ENCODE measurements at regions not wholly inside any gene's neighbourhood (a gene's known extent, or its start where the extent isn't known, plus 50 kb on each side); places are given as distances from the start of the nearest gene placed in this dataset.

GRCh38 chr3:22471557-22471956 lies 720.5 kb upstream of the ZNF385D start:
- no peaks in the 10 kb centered on the region for H3K36me3 ChIP-seq (ENCODE audit: insufficient read depth)
- 88% methylated on average over 4 of the region's 4 CpGs for WGBS

GRCh38 chr3:22474706-22475445 lies 723.9 kb upstream of the ZNF385D start:
- Histone ChIP-seq H3K4me1 (ENCODE audit: insufficient read depth) (no peaks in the 10 kb centered on the region), H3K27ac (ENCODE audit: low read depth) (no peak overlapping the region), H3K4me3 (ENCODE audit: low read depth, low read length) (no peak overlapping the region), H3K36me3 (ENCODE audit: insufficient read depth) (no peaks in the 10 kb centered on the region)
- 93% methylated on average over 8 of the region's 8 CpGs for WGBS
- DNase-seq (ENCODE audit: extremely low spot score) = no peak

More at GRCh38 chr3:22471557-22471956, 720.5 kb upstream of the ZNF385D start:
- Histone ChIP-seq H3K4me1 (ENCODE audit: insufficient read depth) (no peaks in the 10 kb centered on the region), H3K27ac (ENCODE audit: low read depth) (no peak overlapping the region), H3K4me3 (ENCODE audit: low read depth, low read length) (no peak overlapping the region)
- DNase-seq (ENCODE audit: extremely low spot score) = no peak

GRCh38 chr3:22475665-22476240 lies 724.7 kb upstream of the ZNF385D start:
- no peak for DNase-seq (ENCODE audit: extremely low spot score)
- no peak overlapping the region for H3K27ac ChIP-seq (ENCODE audit: low read depth)
- no peak overlapping the region for H3K4me3 ChIP-seq (ENCODE audit: low read depth, low read length)
- WGBS = over 99% methylated on average over 3 of the region's 3 CpGs
- no peaks in the 10 kb centered on the region for H3K36me3 ChIP-seq (ENCODE audit: insufficient read depth)
- H3K4me1 ChIP-seq (ENCODE audit: insufficient read depth) = no peaks in the 10 kb centered on the region

- no peaks in the 10 kb centered on the region for H3K4me1 ChIP-seq (ENCODE audit: insufficient read depth)
- H3K27ac ChIP-seq (ENCODE audit: low read depth) = no peak overlapping the region
- WGBS = 47% methylated on average over 1 of the region's 1 CpG
- no peak for DNase-seq (ENCODE audit: extremely low spot score)
- H3K4me3 ChIP-seq (ENCODE audit: low read depth, low read length) = no peak overlapping the region
- H3K36me3 ChIP-seq (ENCODE audit: insufficient read depth) = no peaks in the 10 kb centered on the region
These were observed 726.0 kb upstream of the ZNF385D start for GRCh38 chr3:22476976-22477375.

- 86% methylated on average over 3 of the region's 3 CpGs for WGBS
- no peaks in the 10 kb centered on the region for H3K36me3 ChIP-seq (ENCODE audit: insufficient read depth)
- no peak for DNase-seq (ENCODE audit: extremely low spot score)
These were observed 717.2 kb upstream of the UBE2E2 start for GRCh38 chr3:22485954-22486353.

GRCh38 chr3:22490747-22491146 lies 712.4 kb upstream of the UBE2E2 start:
- Histone ChIP-seq H3K36me3 (ENCODE audit: insufficient read depth) (no peaks in the 10 kb centered on the region), H3K4me1 (ENCODE audit: insufficient read depth) (no peaks in the 10 kb centered on the region), H3K4me3 (ENCODE audit: low read depth, low read length) (no peak overlapping the region), H3K27ac (ENCODE audit: low read depth) (no peak overlapping the region)
- no peak for DNase-seq (ENCODE audit: extremely low spot score)
- WGBS = 61% methylated on average over 1 of the region's 1 CpG

More at GRCh38 chr3:22485954-22486353, 717.2 kb upstream of the UBE2E2 start:
- no peak overlapping the region for H3K4me3 ChIP-seq (ENCODE audit: low read depth, low read length)
- H3K4me1 ChIP-seq (ENCODE audit: insufficient read depth) = no peaks in the 10 kb centered on the region
- no peak overlapping the region for H3K27ac ChIP-seq (ENCODE audit: low read depth)

- Histone ChIP-seq H3K36me3 (ENCODE audit: insufficient read depth) (no peaks in the 10 kb centered on the region), H3K27ac (ENCODE audit: low read depth) (no peak overlapping the region), H3K4me3 (ENCODE audit: low read depth, low read length) (no peak overlapping the region), H3K4me1 (ENCODE audit: insufficient read depth) (no peaks in the 10 kb centered on the region)
- WGBS = 54% methylated on average over 1 of the region's 1 CpG
- no peak for DNase-seq (ENCODE audit: extremely low spot score)
These were observed 711.8 kb upstream of the UBE2E2 start for GRCh38 chr3:22491344-22491743.

GRCh38 chr3:22492342-22492741 lies 710.8 kb upstream of the UBE2E2 start:
- Histone ChIP-seq H3K4me1 (ENCODE audit: insufficient read depth) (no peaks in the 10 kb centered on the region), H3K27ac (ENCODE audit: low read depth) (no peak overlapping the region), H3K36me3 (ENCODE audit: insufficient read depth) (no peaks in the 10 kb centered on the region), H3K4me3 (ENCODE audit: low read depth, low read length) (no peak overlapping the region)
- WGBS = 92% methylated on average over 2 of the region's 2 CpGs
- no peak for DNase-seq (ENCODE audit: extremely low spot score)

GRCh38 chr3:22495241-22495640 lies 707.9 kb upstream of the UBE2E2 start:
- Histone ChIP-seq H3K4me3 (ENCODE audit: low read depth, low read length) (no peak overlapping the region), H3K27ac (ENCODE audit: low read depth) (no peak overlapping the region), H3K4me1 (ENCODE audit: insufficient read depth) (no peaks in the 10 kb centered on the region), H3K36me3 (ENCODE audit: insufficient read depth) (no peaks in the 10 kb centered on the region)
- 61% methylated on average over 2 of the region's 2 CpGs for WGBS
- no peak for DNase-seq (ENCODE audit: extremely low spot score)

GRCh38 chr3:22495791-22496190 lies 707.3 kb upstream of the UBE2E2 start:
- WGBS = 13% methylated on average over 1 of the region's 1 CpG

GRCh38 chr3:22496641-22497040 lies 706.5 kb upstream of the UBE2E2 start:
- no peak overlapping the region for H3K4me3 ChIP-seq (ENCODE audit: low read depth, low read length)
- WGBS = 95% methylated on average over 1 of the region's 1 CpG
- H3K27ac ChIP-seq (ENCODE audit: low read depth) = no peak overlapping the region
- DNase-seq (ENCODE audit: extremely low spot score) = no peak
- H3K36me3 ChIP-seq (ENCODE audit: insufficient read depth) = no peaks in the 10 kb centered on the region
- no peaks in the 10 kb centered on the region for H3K4me1 ChIP-seq (ENCODE audit: insufficient read depth)

More at GRCh38 chr3:22495791-22496190, 707.3 kb upstream of the UBE2E2 start:
- no peak for DNase-seq (ENCODE audit: extremely low spot score)
- H3K36me3 ChIP-seq (ENCODE audit: insufficient read depth) = no peaks in the 10 kb centered on the region
- H3K4me3 ChIP-seq (ENCODE audit: low read depth, low read length) = no peak overlapping the region
- no peak overlapping the region for H3K27ac ChIP-seq (ENCODE audit: low read depth)
- no peaks in the 10 kb centered on the region for H3K4me1 ChIP-seq (ENCODE audit: insufficient read depth)

GRCh38 chr3:22506871-22507270 lies 696.3 kb upstream of the UBE2E2 start:
- Histone ChIP-seq H3K4me1 (ENCODE audit: insufficient read depth) (no peaks in the 10 kb centered on the region), H3K36me3 (ENCODE audit: insufficient read depth) (no peaks in the 10 kb centered on the region), H3K4me3 (ENCODE audit: low read depth, low read length) (no peak overlapping the region), H3K27ac (ENCODE audit: low read depth) (no peak overlapping the region)
- WGBS = 83% methylated on average over 1 of the region's 1 CpG
- no peak for DNase-seq (ENCODE audit: extremely low spot score)

- DNase-seq (ENCODE audit: extremely low spot score) = no peak
- Histone ChIP-seq H3K27ac (ENCODE audit: low read depth) (no peak overlapping the region), H3K4me1 (ENCODE audit: insufficient read depth) (no peaks in the 10 kb centered on the region), H3K4me3 (ENCODE audit: low read depth, low read length) (no peak overlapping the region), H3K36me3 (ENCODE audit: insufficient read depth) (no peaks in the 10 kb centered on the region)
These were observed 695.4 kb upstream of the UBE2E2 start for GRCh38 chr3:22507709-22508108.

GRCh38 chr3:22523925-22524324 lies 679.2 kb upstream of the UBE2E2 start:
- Histone ChIP-seq H3K36me3 (ENCODE audit: insufficient read depth) (no peaks in the 10 kb centered on the region), H3K4me1 (ENCODE audit: insufficient read depth) (no peaks in the 10 kb centered on the region), H3K4me3 (ENCODE audit: low read depth, low read length) (no peak overlapping the region), H3K27ac (ENCODE audit: low read depth) (no peak overlapping the region)
- DNase-seq (ENCODE audit: extremely low spot score) = no peak
- 63% methylated on average over 3 of the region's 3 CpGs for WGBS
